OCI-LY7 (cell line): ENCODE measurements at regions not wholly inside any gene's neighbourhood (a gene's known extent, or its start where the extent isn't known, plus 50 kb on each side); places are given as distances from the start of the nearest gene placed in this dataset.
"Not testable (repeated sequence)": the region's sequence is repeated elsewhere in the genome, so short reads cannot be mapped to it uniquely, and the experiment has no call there.

Experiments
- BruUV-seq: library from RNA; stranded (reverse); fragments of 400-500 nt; replicated peaks from 2 replicates; lab custom pipeline; 2021; lab: Mats Ljungman, UMichigan
- CTCF ChIA-PET: fragments of 300-600 bp; sonication (Branson Sonifier 250); formaldehyde crosslinking; loops from one replicate; lab custom pipeline; 2022; ENCODE audit warnings: antibody characterized with exemption; ENCODE audit not compliant: unreplicated experiment; lab: Charles Lee
- POLR2A ChIA-PET: fragments of 300-600 bp; sonication (Branson Sonifier 250); formaldehyde crosslinking; loops from one replicate; lab custom pipeline; 2022; ENCODE audit warnings: antibody characterized with exemption; lab: Charles Lee
- DNase-seq: peaks from one replicate; pipeline ENCODE4 v3.0.0-alpha.2; 2015; ENCODE audit warnings: low spot score
- H2AFZ ChIP-seq: fragments of 200-600 bp; sonication (generic), shearing (Covaris generic); 2 replicates; pipeline ENCODE4 v1.6.1; 2014; ENCODE audit warnings: mild to moderate bottlenecking, antibody characterized with exemption, low read length, moderate library complexity
- H3K27ac ChIP-seq: fragments of 200-600 bp; sonication (generic); 2 replicates; pipeline ENCODE4 v1.5.1; 2014; ENCODE audit warnings: mixed run types, low read depth, mild to moderate bottlenecking, moderate library complexity, low read length, inconsistent platforms; ENCODE audit not compliant: poor library complexity, severe bottlenecking
- H3K36me3 ChIP-seq: fragments of 200-600 bp; sonication (generic); 2 replicates; pipeline ENCODE4 v1.6.1; 2014; ENCODE audit warnings: mild to moderate bottlenecking, antibody characterized with exemption, low read length, moderate library complexity, mixed read lengths; ENCODE audit not compliant: insufficient read depth
- H3K4me1 ChIP-seq: fragments of 200-600 bp; sonication (generic); 2 replicates; pipeline ENCODE4 v1.5.1; 2014; ENCODE audit warnings: mild to moderate bottlenecking, low read length; ENCODE audit not compliant: insufficient read depth, poor library complexity, severe bottlenecking
- H3K4me2 ChIP-seq: fragments of 200-600 bp; sonication (generic); 2 replicates; pipeline ENCODE4 v1.6.1; 2014; ENCODE audit warnings: mild to moderate bottlenecking, low read length
- H3K4me3 ChIP-seq: fragments of 200-600 bp; sonication (generic); 2 replicates; pipeline ENCODE4 v1.5.1; 2014; ENCODE audit warnings: mild to moderate bottlenecking, low read depth, low read length; ENCODE audit not compliant: poor library complexity, severe bottlenecking
- H3K79me2 ChIP-seq: fragments of 200-600 bp; sonication (generic); 2 replicates; pipeline ENCODE4 v1.6.1; 2016; ENCODE audit warnings: low read depth, mild to moderate bottlenecking, low read length, moderate library complexity, mixed read lengths; ENCODE audit not compliant: insufficient read depth
- H3K9me2 ChIP-seq: fragments of 200-600 bp; sonication (generic); 2 replicates; pipeline ENCODE4 v1.6.1; 2016; ENCODE audit warnings: mild to moderate bottlenecking, low read length, mixed read lengths; ENCODE audit not compliant: insufficient read depth
- H3K9me3 ChIP-seq: fragments of 200-600 bp; sonication (generic); 2 replicates; pipeline ENCODE4 v1.6.1; 2014; ENCODE audit warnings: mild to moderate bottlenecking, mixed run types, low read length, mixed read lengths
- H4K20me1 ChIP-seq: fragments of 200-600 bp; sonication (generic); 2 replicates; pipeline ENCODE4 v1.6.1; 2014; ENCODE audit warnings: mild to moderate bottlenecking, antibody characterized with exemption, low read length, moderate library complexity, mixed read lengths; ENCODE audit not compliant: insufficient read depth
- EZH2phosphoT487 ChIP-seq: fragments of 200-600 bp; sonication (generic); IDR thresholded peaks from 2 replicates; pipeline ENCODE4 v1.6.1; 2018; ENCODE audit warnings: low read depth, borderline replicate concordance, mild to moderate bottlenecking, mixed run types, antibody characterized with exemption, low read length, moderate library complexity, mixed read lengths
- intact Hi-C: fragments of 100-400 bp; cut with micrococcal nuclease; formaldehyde crosslinking; loops from one replicate; pipeline ENCODE4 v1.10.0; 2022; ENCODE audit not compliant: unreplicated experiment
- TF ChIP-seq, protein P1 (sequence below): fragments of 200-600 bp; sonication (generic); conservative IDR thresholded peaks from 2 replicates; pipeline ENCODE4 v1.5.1; 2014; ENCODE audit warnings: mild to moderate bottlenecking, antibody characterized with exemption, low read length, moderate library complexity, mixed read lengths

GRCh38 chrX:144768540-144768939, 478.8 kb upstream of the SPANXN1 start:
- Histone ChIP-seq H3K9me3 (no peaks in the 10 kb centered on the region), H3K4me3 (no peak overlapping the region), H2AFZ (no peak overlapping the region), H3K79me2 (no peaks in the 10 kb centered on the region), H3K27ac (no peak overlapping the region), H3K9me2 (no peaks in the 10 kb centered on the region), H3K4me1 (no peaks in the 10 kb centered on the region), H3K36me3 (no peaks in the 10 kb centered on the region), H3K4me2 (no peak overlapping the region), H4K20me1 (no peaks in the 10 kb centered on the region)
- BruUV-seq: no TSS peak
- intact Hi-C loops: no loop called here
- POLR2A ChIA-PET: no interaction called here
- TF ChIP-seq EZH2phosphoT487: no peak
- TF ChIP-seq, protein P1, sequence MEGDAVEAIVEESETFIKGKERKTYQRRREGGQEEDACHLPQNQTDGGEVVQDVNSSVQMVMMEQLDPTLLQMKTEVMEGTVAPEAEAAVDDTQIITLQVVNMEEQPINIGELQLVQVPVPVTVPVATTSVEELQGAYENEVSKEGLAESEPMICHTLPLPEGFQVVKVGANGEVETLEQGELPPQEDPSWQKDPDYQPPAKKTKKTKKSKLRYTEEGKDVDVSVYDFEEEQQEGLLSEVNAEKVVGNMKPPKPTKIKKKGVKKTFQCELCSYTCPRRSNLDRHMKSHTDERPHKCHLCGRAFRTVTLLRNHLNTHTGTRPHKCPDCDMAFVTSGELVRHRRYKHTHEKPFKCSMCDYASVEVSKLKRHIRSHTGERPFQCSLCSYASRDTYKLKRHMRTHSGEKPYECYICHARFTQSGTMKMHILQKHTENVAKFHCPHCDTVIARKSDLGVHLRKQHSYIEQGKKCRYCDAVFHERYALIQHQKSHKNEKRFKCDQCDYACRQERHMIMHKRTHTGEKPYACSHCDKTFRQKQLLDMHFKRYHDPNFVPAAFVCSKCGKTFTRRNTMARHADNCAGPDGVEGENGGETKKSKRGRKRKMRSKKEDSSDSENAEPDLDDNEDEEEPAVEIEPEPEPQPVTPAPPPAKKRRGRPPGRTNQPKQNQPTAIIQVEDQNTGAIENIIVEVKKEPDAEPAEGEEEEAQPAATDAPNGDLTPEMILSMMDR: no peak
- CTCF ChIA-PET: no interaction called here
- DNase-seq: no peak

DNA sequence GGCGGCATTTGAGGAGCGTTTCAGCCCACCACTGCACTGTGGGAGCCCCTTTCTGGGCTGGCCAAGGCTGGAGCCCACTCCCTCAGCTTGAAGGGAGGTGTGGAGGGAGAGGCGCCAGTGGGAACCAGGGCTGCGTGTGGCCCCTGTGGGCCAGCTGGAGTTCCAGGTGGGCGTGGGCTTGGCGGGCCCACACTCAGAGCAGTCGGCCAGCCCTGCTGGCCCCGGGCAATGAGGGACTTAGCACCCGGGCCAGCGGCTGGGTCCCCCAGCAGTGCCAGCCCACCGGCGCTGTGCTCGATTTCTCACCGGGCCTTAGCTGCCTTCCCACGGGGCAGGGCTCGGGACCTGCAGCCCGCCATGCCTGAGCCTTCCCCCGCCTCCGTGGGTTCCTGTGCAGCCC, 463.8 kb upstream of the SPANXN1 start:
- H2AFZ ChIP-seq, H3K4me3 ChIP-seq, H4K20me1 ChIP-seq, H3K4me1 ChIP-seq, H3K4me2 ChIP-seq, H3K36me3 ChIP-seq, H3K79me2 ChIP-seq, intact Hi-C loops, H3K27ac ChIP-seq, CTCF ChIA-PET, H3K9me2 ChIP-seq, H3K9me3 ChIP-seq, DNase-seq, BruUV-seq: not testable (repeated sequence)
- POLR2A ChIA-PET: interaction anchor here (0.5 kb wide), 1 partner anchor 950 kb away, joined by 3 read pairs; no protein-coding TSS in a partner anchor

GRCh38 chrX:144790148-144790547, 457.2 kb upstream of the SPANXN1 start:
- H2AFZ ChIP-seq: no peak overlapping the region
- H4K20me1 ChIP-seq: no peaks in the 10 kb centered on the region
- ChIA-PET CTCF (no interaction called here), POLR2A (no interaction called here)
- H3K9me2 ChIP-seq: no peaks in the 10 kb centered on the region
- no peak for DNase-seq
- BruUV-seq: no TSS peak
- H3K9me3 ChIP-seq: no peaks in the 10 kb centered on the region
- no peak overlapping the region for H3K27ac ChIP-seq
- TF ChIP-seq, protein P1: no peak
- no peak for TF ChIP-seq EZH2phosphoT487
- H3K4me2 ChIP-seq: no peak overlapping the region
- H3K36me3 ChIP-seq: no peaks in the 10 kb centered on the region
- H3K79me2 ChIP-seq: no peaks in the 10 kb centered on the region
- intact Hi-C loops: no loop called here
- H3K4me1 ChIP-seq: no peaks in the 10 kb centered on the region
- H3K4me3 ChIP-seq: no peak overlapping the region
